Neuronal stem cell (in vitro differentiated cells): ENCODE measurements at regions not wholly inside any gene's neighbourhood (a gene's known extent, or its start where the extent isn't known, plus 50 kb on each side); places are given as distances from the start of the nearest gene placed in this dataset.

Experiments
- DNase-seq: peaks from one replicate; pipeline ENCODE4 v3.0.0-alpha.2; 2013; ENCODE audit warnings: low spot score
- H2AFZ ChIP-seq: one replicate; pipeline ENCODE4 v1.6.1; 2013; ENCODE audit warnings: mild to moderate bottlenecking, low read length, inconsistent platforms
- H2AK5ac ChIP-seq: 2 replicates; pipeline ENCODE4 v1.6.1; 2013; ENCODE audit warnings: low read depth, mild to moderate bottlenecking, inconsistent platforms, low read length, moderate library complexity, mixed read lengths
- H2BK120ac ChIP-seq: 2 replicates; pipeline ENCODE4 v1.6.1; 2013; ENCODE audit warnings: low read depth, mild to moderate bottlenecking, inconsistent platforms, low read length, moderate library complexity, mixed read lengths
- H2BK12ac ChIP-seq: one replicate; pipeline ENCODE4 v1.6.1; 2013; ENCODE audit warnings: low read length, inconsistent platforms
- H2BK15ac ChIP-seq: 2 replicates; pipeline ENCODE4 v1.6.1; 2013; ENCODE audit warnings: mild to moderate bottlenecking, low read length, inconsistent platforms, mixed read lengths
- H2BK5ac ChIP-seq: one replicate; pipeline ENCODE4 v1.6.1; 2013; ENCODE audit warnings: inconsistent platforms, mild to moderate bottlenecking, low read length, moderate library complexity
- H3K14ac ChIP-seq: one replicate; pipeline ENCODE4 v1.6.1; 2013; ENCODE audit warnings: low read length, inconsistent platforms
- H3K18ac ChIP-seq: 2 replicates; pipeline ENCODE4 v1.6.1; 2013; ENCODE audit warnings: low read length, inconsistent platforms
- H3K23ac ChIP-seq: 2 replicates; pipeline ENCODE4 v1.6.1; 2013; ENCODE audit warnings: low read depth, mild to moderate bottlenecking, mixed read lengths, low read length, inconsistent platforms; ENCODE audit not compliant: poor library complexity
- H3K27ac ChIP-seq: replicated peaks from 3 replicates; pipeline ENCODE4 v1.5.1; 2013; ENCODE audit warnings: low read length, inconsistent platforms
- H3K27me3 ChIP-seq, 3 experiments: 2 replicates each; pipeline ENCODE4 v1.6.1; 2013; ENCODE audit warnings: low read length in 3 of 3, mild to moderate bottlenecking in 2 of 3, inconsistent platforms in 1 of 3, low read depth in 1 of 3, mixed read lengths in 1 of 3, moderate library complexity in 1 of 3; ENCODE audit not compliant: control insufficient read depth in 3 of 3, insufficient read depth in 3 of 3
- H3K36me3 ChIP-seq, 2 donors: replicated peaks in 1 of 2; 2 replicates each; pipeline ENCODE4 v1.6.1; 2013; ENCODE audit warnings: low read length in 2 of 2; ENCODE audit not compliant: control insufficient read depth in 2 of 2, insufficient read depth in 2 of 2
- H3K4ac ChIP-seq: 2 replicates; pipeline ENCODE4 v1.6.1; 2013; ENCODE audit warnings: inconsistent platforms, mild to moderate bottlenecking, low read length, moderate library complexity
- H3K4me1 ChIP-seq, 2 donors: 1 replicate in 1 of 2; 2 replicates in 1 of 2; pipeline ENCODE4 v1.6.1; 2013; ENCODE audit warnings: low read length in 2 of 2, low read depth in 1 of 2; ENCODE audit not compliant: control insufficient read depth in 2 of 2, insufficient read depth in 1 of 2
- H3K4me2 ChIP-seq: one replicate; pipeline ENCODE4 v1.6.1; 2013; ENCODE audit warnings: mild to moderate bottlenecking, low read length, inconsistent platforms; ENCODE audit not compliant: insufficient read depth, poor library complexity, severe bottlenecking
- H3K4me3 ChIP-seq, 2 donors: 2 replicates each; pipeline ENCODE4 v1.5.1; 2013; ENCODE audit warnings: low read length in 2 of 2, mild to moderate bottlenecking in 2 of 2, inconsistent platforms in 1 of 2, moderate library complexity in 1 of 2
- H3K79me1 ChIP-seq: one replicate; pipeline ENCODE4 v1.6.1; 2013; ENCODE audit warnings: low read depth, mild to moderate bottlenecking, inconsistent platforms, low read length, moderate library complexity
- H3K9ac ChIP-seq: one replicate; pipeline ENCODE4 v1.6.1; 2013; ENCODE audit warnings: mild to moderate bottlenecking, low read depth, low read length, inconsistent platforms; ENCODE audit not compliant: poor library complexity
- H3K9me3 ChIP-seq, 2 donors: replicated peaks in 1 of 2; 2 replicates each; pipeline versions ENCODE3 to v1.6.1; 2013; ENCODE audit warnings: low read length in 2 of 2, mild to moderate bottlenecking in 2 of 2, inconsistent platforms in 1 of 2, low read depth in 1 of 2, mixed read lengths in 1 of 2, moderate library complexity in 1 of 2; ENCODE audit not compliant: control insufficient read depth in 2 of 2, insufficient read depth in 1 of 2
- H4K8ac ChIP-seq: one replicate; pipeline ENCODE4 v1.6.1; 2013; ENCODE audit warnings: low read depth, mild to moderate bottlenecking, inconsistent platforms, low read length, moderate library complexity
- H4K91ac ChIP-seq: one replicate; pipeline ENCODE4 v1.6.1; 2013; ENCODE audit warnings: low read length, low read depth, mild to moderate bottlenecking, inconsistent platforms; ENCODE audit not compliant: poor library complexity
- WGBS, 2 donors: extraction: QIAGEN DNeasy Blood & Tissue Kit; methylation state at CpG; one replicate each; pipeline ENCODE4 v1.1.7; 2013; ENCODE audit warnings: missing lambda C conversion rate in 2 of 2, mixed read lengths in 1 of 2; ENCODE audit not compliant: insufficient read length in 2 of 2, insufficient replicate concordance in 1 of 2; ENCODE audit errors: extremely low coverage in 2 of 2; 5-methylcytosine and 5-hydroxymethylcytosine counted together

DNA sequence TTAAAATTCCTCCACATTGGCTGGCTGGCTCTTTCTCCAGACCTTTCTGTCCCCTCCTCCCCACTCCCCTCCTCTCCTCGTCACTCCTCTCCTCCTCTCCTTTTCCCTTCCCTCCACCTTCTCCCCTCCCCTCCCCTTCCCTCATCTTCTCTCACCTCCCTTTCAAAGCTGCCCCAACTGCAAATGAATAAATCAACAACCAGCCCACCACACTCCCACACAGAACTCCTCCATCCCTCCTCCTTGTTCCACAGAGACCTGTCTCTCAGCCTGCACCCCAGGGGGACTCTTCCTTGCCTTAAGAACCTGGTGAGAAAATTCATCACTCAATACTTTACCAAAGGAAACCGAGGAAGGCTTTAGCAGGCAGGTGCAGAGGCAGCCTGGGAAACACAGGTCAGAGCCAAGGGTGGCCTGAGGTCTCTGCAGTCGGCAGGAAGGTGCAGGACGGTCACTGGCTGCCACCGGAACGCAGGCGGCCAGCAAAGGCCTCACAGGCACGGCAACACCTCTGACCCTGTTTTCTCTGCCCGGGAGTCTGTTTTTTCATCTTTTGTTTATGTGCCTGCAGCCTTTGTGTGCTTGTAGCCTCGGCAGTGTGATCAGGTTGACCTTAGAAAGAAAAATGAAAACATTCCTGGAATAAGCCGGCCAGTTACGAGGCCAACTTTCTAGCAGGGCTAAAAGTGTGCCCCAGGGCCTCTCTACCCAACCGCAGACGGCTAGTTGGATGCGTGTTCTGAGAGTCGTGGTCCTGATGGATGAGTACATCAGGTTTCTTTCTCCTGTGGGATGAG is 207.6 kb upstream of the KLF6 start:
- no peak overlapping the region for H2BK15ac ChIP-seq
- H3K79me1 ChIP-seq: no peaks in the 10 kb centered on the region
- peak; percentile 20 for DNase-seq
- no CpG with 5 or more reads among the region's 16 CpGs for WGBS, 2 donors
- H3K36me3 ChIP-seq: no peaks in the 10 kb centered on the region
- no peak overlapping the region for H3K27ac ChIP-seq
- H3K9ac ChIP-seq: no peak overlapping the region
- no peaks in the 10 kb centered on the region for H3K9me3 ChIP-seq
- no peak overlapping the region for H2AK5ac ChIP-seq
- H2BK12ac ChIP-seq: no peak overlapping the region
- no peak overlapping the region for H3K4me2 ChIP-seq
- no peaks in the 10 kb centered on the region for H3K27me3 ChIP-seq
- H3K4ac ChIP-seq: no peak overlapping the region
- H3K4me3 ChIP-seq: peak overlapping the region in 1 of 2 donors; percentile 15
- H3K4me1 ChIP-seq: peaks cover 11 to 18% of the 10 kb centered on the region in 2 donors
- peak overlapping the region; percentile 32 for H3K18ac ChIP-seq
- H2BK5ac ChIP-seq: no peak overlapping the region
- H3K14ac ChIP-seq: no peak overlapping the region
- H2AFZ ChIP-seq: peak overlapping the region; percentile 81
- H3K23ac ChIP-seq: no peak overlapping the region
- no peak overlapping the region for H4K91ac ChIP-seq
- H2BK120ac ChIP-seq: no peak overlapping the region
- peak overlapping the region; percentile 20 for H4K8ac ChIP-seq

- H2AK5ac ChIP-seq: no peak overlapping the region
- H3K27me3 ChIP-seq: no peaks in the 10 kb centered on the region
- H3K4me3 ChIP-seq: no peak overlapping the region
- no peak overlapping the region for H2BK12ac ChIP-seq
- no peaks in the 10 kb centered on the region for H3K79me1 ChIP-seq
- H2BK15ac ChIP-seq: no peak overlapping the region
- no CpG with 5 or more reads among the region's 5 CpGs for WGBS, 2 donors
- DNase-seq: no peak
- H2BK5ac ChIP-seq: no peak overlapping the region
- no peak overlapping the region for H3K23ac ChIP-seq
- H3K9me3 ChIP-seq: no peaks in the 10 kb centered on the region
- H4K91ac ChIP-seq: no peak overlapping the region
- H3K9ac ChIP-seq: no peak overlapping the region
- H3K4me2 ChIP-seq: no peak overlapping the region
- H3K18ac ChIP-seq: peak overlapping the region; percentile 38
- H2BK120ac ChIP-seq: no peak overlapping the region
- H3K4ac ChIP-seq: no peak overlapping the region
- peaks cover 12 to 18% of the 10 kb centered on the region in 2 donors for H3K4me1 ChIP-seq
- no peak overlapping the region for H2AFZ ChIP-seq
- H3K36me3 ChIP-seq: no peaks in the 10 kb centered on the region
- no peak overlapping the region for H3K27ac ChIP-seq
- no peak overlapping the region for H3K14ac ChIP-seq
- H4K8ac ChIP-seq: no peak overlapping the region
These were observed 205.3 kb upstream of the KLF6 start for GRCh38 chr10:3990307-3990706.

GRCh38 chr10:3987143-3987974 is 202.3 kb upstream of the KLF6 start:
- Histone ChIP-seq H3K14ac (no peak overlapping the region), H3K79me1 (no peaks in the 10 kb centered on the region), H2BK15ac (no peak overlapping the region), H3K9ac (no peak overlapping the region), H3K4me3 (no peak overlapping the region), H2BK5ac (no peak overlapping the region), H2BK12ac (no peak overlapping the region), H3K18ac (peak overlapping the region; percentile 24), H4K91ac (no peak overlapping the region), H2BK120ac (no peak overlapping the region), H3K36me3 (no peaks in the 10 kb centered on the region), H3K4me2 (no peak overlapping the region), H3K23ac (no peak overlapping the region), H3K27me3 (no peaks in the 10 kb centered on the region), H2AK5ac (no peak overlapping the region), H3K9me3 (peaks cover 0 to 4% of the 10 kb centered on the region in 2 donors), H4K8ac (no peak overlapping the region), H3K27ac (no peak overlapping the region), H3K4me1 (peaks cover 3 to 8% of the 10 kb centered on the region in 2 donors), H2AFZ (no peak overlapping the region), H3K4ac (no peak overlapping the region)
- DNase-seq: no peak
- WGBS, 2 donors: no CpG with 5 or more reads among the region's 9 CpGs

DNA sequence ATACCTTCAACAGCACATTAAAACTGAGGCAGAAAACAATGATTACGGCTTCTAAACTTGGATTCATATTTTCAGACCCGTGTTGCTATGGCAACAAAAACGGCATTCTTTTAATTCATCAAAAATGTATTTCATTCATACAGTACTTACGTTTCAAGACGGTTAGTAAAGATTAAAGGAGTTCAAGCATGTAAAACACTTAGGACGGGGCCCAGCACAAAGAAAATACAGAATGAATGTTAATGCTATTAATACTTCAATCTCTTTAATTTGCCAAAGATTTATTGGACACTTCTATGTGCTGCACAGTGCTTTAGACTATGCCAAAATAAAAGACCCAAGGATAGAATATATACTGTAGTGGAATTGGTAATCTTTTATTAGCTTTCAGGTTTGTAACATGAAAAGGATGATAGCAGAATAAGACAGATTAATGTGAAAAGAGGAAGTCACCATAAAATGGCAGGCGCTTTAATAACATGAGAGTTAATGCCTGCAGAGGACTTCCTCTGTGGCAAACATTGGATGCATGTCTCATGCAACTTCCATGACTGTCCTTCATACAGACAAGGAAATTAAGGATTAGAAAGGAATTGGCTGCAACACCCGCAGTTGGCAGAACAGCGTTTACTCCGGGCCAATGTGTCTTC is 201.6 kb upstream of the KLF6 start:
- no peak overlapping the region for H2BK5ac ChIP-seq
- peaks cover 3 to 4% of the 10 kb centered on the region in 2 donors for H3K4me1 ChIP-seq
- H3K79me1 ChIP-seq: no peaks in the 10 kb centered on the region
- H3K4me2 ChIP-seq: no peak overlapping the region
- no peak overlapping the region for H2BK12ac ChIP-seq
- H3K4me3 ChIP-seq: no peak overlapping the region
- no peak overlapping the region for H4K91ac ChIP-seq
- no peak overlapping the region for H3K4ac ChIP-seq
- H2BK15ac ChIP-seq: no peak overlapping the region
- WGBS, 2 donors: no CpG with 5 or more reads among the region's 10 CpGs
- H3K18ac ChIP-seq: no peak overlapping the region
- H3K9me3 ChIP-seq: peaks cover 0 to 4% of the 10 kb centered on the region in 2 donors
- H3K27ac ChIP-seq: no peak overlapping the region
- H2AFZ ChIP-seq: no peak overlapping the region
- H3K27me3 ChIP-seq: no peaks in the 10 kb centered on the region
- no peaks in the 10 kb centered on the region for H3K36me3 ChIP-seq
- no peak overlapping the region for H2AK5ac ChIP-seq
- H3K23ac ChIP-seq: no peak overlapping the region
- no peak overlapping the region for H4K8ac ChIP-seq
- no peak overlapping the region for H2BK120ac ChIP-seq
- H3K14ac ChIP-seq: no peak overlapping the region
- no peak overlapping the region for H3K9ac ChIP-seq
- DNase-seq: no peak
